ACC112 (cell line): ENCODE measurements at regions not wholly inside any gene's neighbourhood (a gene's known extent, or its start where the extent isn't known, plus 50 kb on each side); places are given as distances from the start of the nearest gene placed in this dataset.

Experiments used
- H2AFZ ChIP-seq: fragments of 200-600 bp; sonication (generic); one replicate; pipeline ENCODE4 v1.6.0; 2017; ENCODE audit warnings: antibody characterized with exemption, low read length; ENCODE audit not compliant: unreplicated experiment
- H3K27ac ChIP-seq: fragments of 200-600 bp; sonication (generic); 2 replicates; pipeline ENCODE4 v1.5.1; 2014; ENCODE audit warnings: low read depth, mild to moderate bottlenecking, antibody characterized with exemption, low read length, moderate library complexity
- H3K27me3 ChIP-seq: fragments of 200-600 bp; sonication (generic); 2 replicates; pipeline ENCODE4 v1.6.1; 2014; ENCODE audit warnings: mild to moderate bottlenecking, antibody characterized with exemption, low read length, moderate library complexity, mixed read lengths; ENCODE audit not compliant: insufficient read depth
- H3K36me3 ChIP-seq: fragments of 200-600 bp; sonication (generic); 2 replicates; pipeline ENCODE4 v1.6.1; 2016; ENCODE audit warnings: mild to moderate bottlenecking, antibody characterized with exemption, low read length, moderate library complexity, mixed read lengths; ENCODE audit not compliant: insufficient read depth
- H3K4me1 ChIP-seq: fragments of 200-600 bp; sonication (generic); one replicate; pipeline ENCODE4 v1.6.1; 2016; ENCODE audit warnings: low read length, mixed read lengths; ENCODE audit not compliant: insufficient read depth, unreplicated experiment, control insufficient read depth
- H3K4me3 ChIP-seq: fragments of 200-600 bp; sonication (generic); 2 replicates; pipeline ENCODE4 v1.5.1; 2014; ENCODE audit warnings: mild to moderate bottlenecking, low read depth, low read length
- H3K79me2 ChIP-seq: fragments of 200-600 bp; sonication (generic); one replicate; pipeline ENCODE4 v1.6.0; 2016; ENCODE audit warnings: low read length; ENCODE audit not compliant: control insufficient read depth, unreplicated experiment, insufficient read depth

- no peaks in the 10 kb centered on the region for H3K79me2 ChIP-seq
- H3K27ac ChIP-seq: no peak overlapping the region
- no peaks in the 10 kb centered on the region for H3K4me1 ChIP-seq
- no peak overlapping the region for H3K4me3 ChIP-seq
- no peaks in the 10 kb centered on the region for H3K27me3 ChIP-seq
- no peak overlapping the region for H2AFZ ChIP-seq
- H3K36me3 ChIP-seq: no peaks in the 10 kb centered on the region
These were observed 164.1 kb upstream of the PDE10A start for GRCh38 chr6:165827190-165827518.

GRCh38 chr6:165826487-165827189 lies 163.6 kb upstream of the PDE10A start:
- no peak overlapping the region for H3K27ac ChIP-seq
- H3K79me2 ChIP-seq: no peaks in the 10 kb centered on the region
- no peaks in the 10 kb centered on the region for H3K36me3 ChIP-seq
- H2AFZ ChIP-seq: no peak overlapping the region
- no peaks in the 10 kb centered on the region for H3K4me1 ChIP-seq
- H3K27me3 ChIP-seq: no peaks in the 10 kb centered on the region
- no peak overlapping the region for H3K4me3 ChIP-seq

GRCh38 chr6:165825256-165825815 lies 162.3 kb upstream of the PDE10A start:
- Histone ChIP-seq H3K4me3 (no peak overlapping the region), H3K36me3 (no peaks in the 10 kb centered on the region), H3K27ac (no peak overlapping the region), H3K79me2 (no peaks in the 10 kb centered on the region), H3K27me3 (peaks cover 7% of the 10 kb centered on the region), H2AFZ (no peak overlapping the region), H3K4me1 (no peaks in the 10 kb centered on the region)

GRCh38 chr6:165823609-165824326 lies 160.7 kb upstream of the PDE10A start:
- no peaks in the 10 kb centered on the region for H3K4me1 ChIP-seq
- H3K36me3 ChIP-seq: no peaks in the 10 kb centered on the region
- H2AFZ ChIP-seq: no peak overlapping the region
- no peak overlapping the region for H3K4me3 ChIP-seq
- H3K79me2 ChIP-seq: no peaks in the 10 kb centered on the region
- H3K27me3 ChIP-seq: peaks cover 22% of the 10 kb centered on the region
- H3K27ac ChIP-seq: no peak overlapping the region

- H3K4me3 ChIP-seq: no peak overlapping the region
- no peak overlapping the region for H2AFZ ChIP-seq
These were observed 159.5 kb upstream of the PDE10A start for GRCh38 chr6:165822501-165822900.

GRCh38 chr6:165821754-165822153 lies 158.7 kb upstream of the PDE10A start:
- Histone ChIP-seq H3K79me2 (no peaks in the 10 kb centered on the region), H3K4me1 (no peaks in the 10 kb centered on the region), H3K4me3 (no peak overlapping the region), H3K27me3 (peaks cover 41% of the 10 kb centered on the region), H3K36me3 (no peaks in the 10 kb centered on the region), H3K27ac (no peak overlapping the region), H2AFZ (no peak overlapping the region)

More at GRCh38 chr6:165822501-165822900, 159.5 kb upstream of the PDE10A start:
- no peaks in the 10 kb centered on the region for H3K4me1 ChIP-seq
- no peak overlapping the region for H3K27ac ChIP-seq
- no peaks in the 10 kb centered on the region for H3K79me2 ChIP-seq
- no peaks in the 10 kb centered on the region for H3K36me3 ChIP-seq
- peaks cover 35% of the 10 kb centered on the region for H3K27me3 ChIP-seq

GRCh38 chr6:165820934-165821333 lies 157.9 kb upstream of the PDE10A start:
- Histone ChIP-seq H3K27ac (no peak overlapping the region), H3K79me2 (no peaks in the 10 kb centered on the region), H3K27me3 (peaks cover 43% of the 10 kb centered on the region), H3K4me3 (no peak overlapping the region), H3K4me1 (no peaks in the 10 kb centered on the region), H2AFZ (no peak overlapping the region), H3K36me3 (no peaks in the 10 kb centered on the region)

GRCh38 chr6:165820407-165820806 lies 157.4 kb upstream of the PDE10A start:
- Histone ChIP-seq H3K27ac (no peak overlapping the region), H3K27me3 (peaks cover 43% of the 10 kb centered on the region), H2AFZ (no peak overlapping the region), H3K4me3 (no peak overlapping the region), H3K79me2 (no peaks in the 10 kb centered on the region), H3K4me1 (no peaks in the 10 kb centered on the region), H3K36me3 (no peaks in the 10 kb centered on the region)

- H3K27me3 ChIP-seq: peaks cover 43% of the 10 kb centered on the region
- H3K4me1 ChIP-seq: no peaks in the 10 kb centered on the region
- no peak overlapping the region for H2AFZ ChIP-seq
- H3K4me3 ChIP-seq: no peak overlapping the region
- H3K36me3 ChIP-seq: no peaks in the 10 kb centered on the region
- no peaks in the 10 kb centered on the region for H3K79me2 ChIP-seq
- H3K27ac ChIP-seq: no peak overlapping the region
These were observed 156.4 kb upstream of the PDE10A start for GRCh38 chr6:165819394-165819793.

- H3K4me3 ChIP-seq: no peak overlapping the region
- no peaks in the 10 kb centered on the region for H3K79me2 ChIP-seq
- no peaks in the 10 kb centered on the region for H3K4me1 ChIP-seq
- peaks cover 50% of the 10 kb centered on the region for H3K27me3 ChIP-seq
- no peak overlapping the region for H2AFZ ChIP-seq
- no peaks in the 10 kb centered on the region for H3K36me3 ChIP-seq
- no peak overlapping the region for H3K27ac ChIP-seq
These were observed 155.2 kb upstream of the PDE10A start for GRCh38 chr6:165818200-165818599.

GRCh38 chr6:165817771-165818170 lies 154.7 kb upstream of the PDE10A start:
- Histone ChIP-seq H3K4me3 (no peak overlapping the region), H3K4me1 (no peaks in the 10 kb centered on the region), H3K79me2 (no peaks in the 10 kb centered on the region), H3K36me3 (no peaks in the 10 kb centered on the region), H3K27me3 (peaks cover 54% of the 10 kb centered on the region), H2AFZ (no peak overlapping the region), H3K27ac (no peak overlapping the region)
